Peyer's patch (tissue), 4 donors: ENCODE measurements at regions not wholly inside any gene's neighbourhood (a gene's known extent, or its start where the extent isn't known, plus 50 kb on each side); places are given as distances from the start of the nearest gene placed in this dataset.
A peak's percentile ranks its signal among the peaks of the same experiment; 100 is the strongest.

Experiments
- DNase-seq, 3 donors: peaks; one replicate each; pipeline ENCODE4 v3.0.0-alpha.2; 2017 to 2019
- H3K27ac ChIP-seq, 4 donors: fragments of 200-600 bp; sonication (generic); one replicate each; pipeline ENCODE4 v1.5.1; 2016 to 2019
- H3K27me3 ChIP-seq, 2 donors: fragments of 200-600 bp; sonication (generic); one replicate each; pipeline ENCODE4 v1.5.1; 2019
- H3K36me3 ChIP-seq, 3 donors: fragments of 200-600 bp; sonication (generic); one replicate each; pipeline ENCODE4 v1.5.1; 2016 to 2019
- H3K4me1 ChIP-seq, 4 donors: fragments of 200-600 bp; sonication (generic); one replicate each; pipeline ENCODE4 v1.5.1; 2016 to 2019
- H3K4me3 ChIP-seq, 4 donors: fragments of 200-600 bp; sonication (generic); 1 replicate in 3 of 4; 2 replicates in 1 of 4; pipeline ENCODE4 v1.5.1; 2016 to 2019; ENCODE audit warnings: mild to moderate bottlenecking in 1 of 4
- H3K9me3 ChIP-seq, 4 donors: fragments of 200-600 bp; sonication (generic); one replicate each; pipeline ENCODE4 v1.5.1; 2016 to 2019; ENCODE audit warnings: mild to moderate bottlenecking in 1 of 4
- CTCF ChIP-seq, 6 experiments: fragments of 450-650 bp in 4 of 6; fragments of 200-600 bp in 2 of 6; sonication (generic) in 1 of 6; IDR thresholded peaks; one replicate each; pipeline ENCODE4 v1.5.1; 2017 to 2019; ENCODE audit warnings: antibody characterized with exemption in 6 of 6, mild to moderate bottlenecking in 3 of 6, moderate library complexity in 1 of 6
- POLR2A ChIP-seq, 2 donors: fragments of 450-650 bp; IDR thresholded peaks; one replicate each; pipeline ENCODE4 v1.5.1; 2017; ENCODE audit warnings: antibody characterized with exemption in 2 of 2, mild to moderate bottlenecking in 2 of 2, moderate library complexity in 2 of 2

DNA sequence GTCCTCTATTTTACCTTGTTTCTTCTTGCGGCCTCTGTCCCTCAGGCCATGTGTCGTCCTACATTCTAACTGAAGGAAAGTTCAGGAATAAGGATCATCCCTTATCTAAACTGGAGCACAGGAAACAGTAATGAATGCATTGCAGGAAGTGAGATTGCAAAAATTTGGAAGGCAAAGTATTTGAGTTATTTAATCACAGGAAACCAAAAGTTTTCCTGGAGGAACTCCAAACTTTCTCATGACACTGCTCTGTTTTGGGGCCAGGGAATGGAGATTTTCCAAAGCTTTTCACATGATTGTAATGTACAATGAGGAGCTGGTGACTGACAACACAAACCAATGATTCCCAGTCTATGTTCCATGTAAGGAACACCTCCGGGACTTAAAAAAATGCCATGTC lies 57.8 kb upstream of the PLSCR4 start:
- no peak overlapping the region for H3K4me3 ChIP-seq
- peak overlapping the region in 2 of 4 donors; percentile 16 to 32 for H3K27ac ChIP-seq
- no peaks in the 10 kb centered on the region for H3K4me1 ChIP-seq
- no peaks in the 10 kb centered on the region for H3K9me3 ChIP-seq
- H3K27me3 ChIP-seq: no peaks in the 10 kb centered on the region
- TF ChIP-seq CTCF (IDR thresholded peaks at IDR 0.05) (no peak), POLR2A (IDR thresholded peaks at IDR 0.05) (no peak)
- no peak for DNase-seq
- H3K36me3 ChIP-seq: no peaks in the 10 kb centered on the region

DNA sequence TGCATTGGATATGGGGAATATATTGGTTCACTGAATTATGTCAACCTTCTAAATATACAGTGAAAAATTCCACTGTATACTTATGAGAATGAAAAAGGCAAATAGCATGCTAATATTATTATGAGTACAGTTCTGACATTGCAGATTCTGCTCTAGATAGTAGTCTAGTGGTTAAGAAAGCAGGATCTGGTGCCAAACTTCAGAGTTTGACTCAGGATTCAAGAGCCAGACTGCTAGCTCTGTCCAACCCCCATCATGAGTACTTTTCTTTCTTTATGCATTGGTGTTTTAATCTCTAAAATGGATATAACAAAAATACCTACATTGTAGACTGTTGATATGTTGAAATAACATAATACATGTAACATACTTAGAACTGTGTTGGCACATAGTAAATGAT lies 57.3 kb upstream of the PLSCR4 start:
- DNase-seq: no peak

DNA sequence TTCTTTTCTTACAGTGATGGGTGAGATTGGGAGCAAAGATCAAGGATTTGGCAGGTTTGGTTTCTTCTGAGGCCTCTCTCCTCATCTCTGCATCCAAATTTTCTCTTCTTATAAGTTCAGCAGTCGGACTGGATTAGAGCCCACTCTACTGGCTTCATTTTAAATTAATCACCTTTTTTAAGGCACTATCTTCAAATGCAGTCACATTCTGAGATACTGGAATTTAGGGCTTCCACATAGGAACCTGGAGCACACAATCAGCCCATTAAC lies 56.5 kb upstream of the PLSCR4 start:
- Histone ChIP-seq H3K27ac (no peak overlapping the region), H3K27me3 (no peaks in the 10 kb centered on the region), H3K9me3 (no peaks in the 10 kb centered on the region), H3K4me3 (no peak overlapping the region), H3K4me1 (no peaks in the 10 kb centered on the region), H3K36me3 (no peaks in the 10 kb centered on the region)
- TF ChIP-seq POLR2A (IDR thresholded peaks at IDR 0.05) (no peak), CTCF (IDR thresholded peaks at IDR 0.05) (no peak)
- DNase-seq: no peak

More for the DNA sequence above, 57.3 kb upstream of the PLSCR4 start:
- no peak overlapping the region for H3K4me3 ChIP-seq
- TF ChIP-seq CTCF (IDR thresholded peaks at IDR 0.05) (no peak), POLR2A (IDR thresholded peaks at IDR 0.05) (no peak)
- H3K36me3 ChIP-seq: no peaks in the 10 kb centered on the region
- no peaks in the 10 kb centered on the region for H3K9me3 ChIP-seq
- H3K27me3 ChIP-seq: no peaks in the 10 kb centered on the region
- H3K27ac ChIP-seq: peak overlapping the region in 2 of 4 donors; percentile 16 to 32
- no peaks in the 10 kb centered on the region for H3K4me1 ChIP-seq

DNA sequence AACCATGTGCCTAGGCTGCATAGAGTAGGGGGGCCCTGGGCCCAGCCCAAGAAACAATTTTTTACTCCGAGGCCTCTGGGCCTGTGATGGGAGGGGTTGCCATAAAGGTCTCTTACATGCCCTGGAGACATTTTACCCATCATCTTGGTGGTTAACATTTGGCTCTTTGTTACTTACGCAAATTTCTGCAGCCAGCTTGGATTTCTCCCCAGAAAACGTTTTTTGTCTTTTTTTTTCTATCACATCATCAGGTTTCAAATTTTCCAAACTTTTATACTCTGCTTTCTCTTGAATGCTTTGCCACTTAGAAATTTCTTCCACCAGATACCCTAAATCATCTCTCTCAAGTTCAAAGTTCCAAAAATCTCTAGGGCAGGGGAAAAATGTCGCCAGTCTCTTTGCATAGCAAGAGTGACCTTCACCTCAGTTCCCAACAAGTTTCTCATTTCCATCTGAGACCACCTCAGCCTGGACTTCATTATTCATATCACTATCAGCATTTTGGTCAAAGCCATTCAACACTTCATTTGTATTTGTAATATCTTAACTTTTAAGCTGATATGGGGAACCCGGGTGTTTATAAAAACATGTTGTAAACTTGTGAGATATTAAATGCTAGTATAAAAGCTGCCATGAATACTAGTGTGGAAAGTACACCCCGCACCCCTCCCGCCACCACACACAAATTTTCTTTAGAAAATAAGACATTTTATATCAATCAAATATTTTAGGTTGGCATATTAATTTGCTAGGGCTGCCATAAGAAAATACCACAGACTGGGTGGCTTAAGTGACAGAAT lies 56.0 kb upstream of the PLSCR4 start:
- Histone ChIP-seq H3K4me3 (no peak overlapping the region), H3K36me3 (no peaks in the 10 kb centered on the region), H3K27me3 (no peaks in the 10 kb centered on the region), H3K4me1 (no peaks in the 10 kb centered on the region), H3K27ac (no peak overlapping the region), H3K9me3 (no peaks in the 10 kb centered on the region)
- no peak for DNase-seq
- no peak for TF ChIP-seq CTCF (IDR thresholded peaks at IDR 0.05)
- TF ChIP-seq POLR2A (IDR thresholded peaks at IDR 0.05): no peak

- Histone ChIP-seq H3K27me3 (no peaks in the 10 kb centered on the region), H3K36me3 (no peaks in the 10 kb centered on the region), H3K27ac (no peak overlapping the region), H3K4me3 (no peak overlapping the region), H3K9me3 (no peaks in the 10 kb centered on the region), H3K4me1 (no peaks in the 10 kb centered on the region)
- no peak for DNase-seq
- TF ChIP-seq POLR2A (IDR thresholded peaks at IDR 0.05) (no peak), CTCF (IDR thresholded peaks at IDR 0.05) (no peak)
Observed at GRCh38 chr3:146305808-146306423, 55.0 kb upstream of the PLSCR4 start.
